Psoas muscle (tissue), 7 donors: ENCODE measurements at regions not wholly inside any gene's neighbourhood (a gene's known extent, or its start where the extent isn't known, plus 50 kb on each side); places are given as distances from the start of the nearest gene placed in this dataset.

Experiments used
- ATAC-seq, 4 donors: fragments of 200-7000 bp; cut with Tn5 transposase; one replicate each; pipeline ENCODE4 v1.9.1; 2020; ENCODE audit warnings: moderate library complexity in 3 of 4, mild to moderate bottlenecking in 2 of 4
- DNase-seq, 2 donors: peaks; one replicate each; pipeline ENCODE4 v3.0.0-alpha.2; 2020
- H3K27ac ChIP-seq: fragments of 200-600 bp; one replicate; pipeline ENCODE4 v1.8.0; 2022
- H3K27me3 ChIP-seq, 3 donors: fragments of 200-600 bp in 1 of 3; one replicate each; pipeline versions ENCODE4 v1.6.1 to v1.8.0; 2013 to 2022; ENCODE audit warnings: low read length in 2 of 3, mild to moderate bottlenecking in 2 of 3, moderate library complexity in 1 of 3; ENCODE audit not compliant: insufficient read depth in 3 of 3
- H3K36me3 ChIP-seq, 2 donors: fragments of 200-600 bp in 1 of 2; one replicate each; pipeline versions ENCODE4 v1.6.1 to v1.8.0; 2013 to 2022; ENCODE audit warnings: low read depth in 1 of 2, mild to moderate bottlenecking in 1 of 2, moderate library complexity in 1 of 2; ENCODE audit not compliant: insufficient read depth in 1 of 2
- H3K4me1 ChIP-seq: fragments of 200-600 bp; one replicate; pipeline ENCODE4 v1.8.0; 2022
- H3K4me3 ChIP-seq: fragments of 200-600 bp; one replicate; pipeline ENCODE4 v1.8.0; 2022; ENCODE audit warnings: mild to moderate bottlenecking
- H3K9me3 ChIP-seq: fragments of 200-600 bp; one replicate; pipeline ENCODE4 v1.8.0; 2022
- WGBS, 3 donors: extraction: QIAGEN DNeasy Blood & Tissue Kit; methylation state at CpG; one replicate each; pipeline versions ENCODE4 v1.1.6 to v1.1.7; 2013; 5-methylcytosine and 5-hydroxymethylcytosine counted together
- intact Hi-C, 2 donors: fragments of 100-400 bp; cut with DNase I; formaldehyde crosslinking; loops; one replicate each; pipeline versions ENCODE4 v1.11.0 to v1.14.2; 2022
- TF ChIP-seq, protein P1 (sequence below): fragments of 200-600 bp; IDR thresholded peaks from one replicate; pipeline ENCODE4 v1.8.0; 2022; ENCODE audit warnings: antibody characterized with exemption
- donor health status: healthy with polysubstance abuse.
- donor health status: DM: no; HTN: no; CAD: no; lungs with moderate emphysema.
- donor health status: Bipolar disorder and iron deficiency.
- donor health status: healthy.
- donor health status: DM: yes; HTN: yes; CAD: no.
- donor health status: DM: no; HTN: no; CAD: no.
- donor health status: DM: yes; HTN: yes; CAD: no.

DNA sequence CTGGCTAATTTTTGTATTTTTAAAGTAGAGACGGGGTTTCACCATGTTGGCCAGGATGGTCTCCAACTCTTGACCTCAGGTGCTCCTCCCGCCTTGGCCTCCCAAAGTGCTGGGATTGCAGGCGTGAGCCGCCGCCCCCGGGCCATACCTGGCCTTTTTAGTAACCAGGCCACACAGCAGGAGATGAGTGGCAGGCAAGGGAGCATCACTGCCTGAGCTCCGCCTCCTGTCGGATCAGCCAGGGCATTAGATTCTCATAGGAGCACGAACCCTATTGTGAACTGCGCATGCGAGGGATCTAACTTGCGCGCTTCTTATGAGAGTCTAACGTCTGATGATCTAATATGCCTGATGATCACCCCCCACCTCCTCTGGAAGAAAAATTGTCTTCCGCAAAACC, 308.7 kb upstream of the PRMT6 start:
- DNase-seq (peak in 1 of 2 donors; percentile 23), ATAC-seq (no peak)
- WGBS, 3 donors, result 93 to 96% (median 95%) methylated on average over 15 of the region's 15 CpGs
- H3K4me1 ChIP-seq, result no peaks in the 10 kb centered on the region
- TF ChIP-seq, protein P1, sequence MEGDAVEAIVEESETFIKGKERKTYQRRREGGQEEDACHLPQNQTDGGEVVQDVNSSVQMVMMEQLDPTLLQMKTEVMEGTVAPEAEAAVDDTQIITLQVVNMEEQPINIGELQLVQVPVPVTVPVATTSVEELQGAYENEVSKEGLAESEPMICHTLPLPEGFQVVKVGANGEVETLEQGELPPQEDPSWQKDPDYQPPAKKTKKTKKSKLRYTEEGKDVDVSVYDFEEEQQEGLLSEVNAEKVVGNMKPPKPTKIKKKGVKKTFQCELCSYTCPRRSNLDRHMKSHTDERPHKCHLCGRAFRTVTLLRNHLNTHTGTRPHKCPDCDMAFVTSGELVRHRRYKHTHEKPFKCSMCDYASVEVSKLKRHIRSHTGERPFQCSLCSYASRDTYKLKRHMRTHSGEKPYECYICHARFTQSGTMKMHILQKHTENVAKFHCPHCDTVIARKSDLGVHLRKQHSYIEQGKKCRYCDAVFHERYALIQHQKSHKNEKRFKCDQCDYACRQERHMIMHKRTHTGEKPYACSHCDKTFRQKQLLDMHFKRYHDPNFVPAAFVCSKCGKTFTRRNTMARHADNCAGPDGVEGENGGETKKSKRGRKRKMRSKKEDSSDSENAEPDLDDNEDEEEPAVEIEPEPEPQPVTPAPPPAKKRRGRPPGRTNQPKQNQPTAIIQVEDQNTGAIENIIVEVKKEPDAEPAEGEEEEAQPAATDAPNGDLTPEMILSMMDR, result no peak
- no peak overlapping the region for H3K4me3 ChIP-seq
- intact Hi-C loops, result no loop called here
- no peaks in the 10 kb centered on the region for H3K9me3 ChIP-seq
- no peak overlapping the region for H3K27ac ChIP-seq
- no peaks in the 10 kb centered on the region for H3K27me3 ChIP-seq
- no peaks in the 10 kb centered on the region for H3K36me3 ChIP-seq

DNA sequence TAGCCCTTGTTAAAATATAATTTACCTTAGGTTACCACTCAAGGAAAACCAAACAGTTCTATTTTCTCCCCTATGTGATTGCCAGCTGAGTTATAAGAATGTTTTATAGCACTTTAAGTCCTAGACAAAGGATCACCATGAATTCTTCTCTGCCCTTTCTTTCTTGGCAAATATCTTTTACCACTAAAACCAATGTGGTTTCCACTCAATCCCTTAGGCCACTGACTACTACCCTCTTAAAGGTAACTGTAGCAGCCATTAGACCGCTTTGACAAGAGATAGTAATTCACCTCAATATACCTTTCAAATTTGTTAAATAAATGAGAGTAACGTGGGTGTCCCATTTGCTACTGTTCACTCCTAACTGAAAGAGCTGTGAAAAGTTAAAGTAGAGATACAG, 307.9 kb upstream of the PRMT6 start:
- intact Hi-C loops, result no loop called here
- WGBS, 3 donors, result 57 to 71% (median 62%) methylated on average over 2 of the region's 2 CpGs
- no peaks in the 10 kb centered on the region for H3K9me3 ChIP-seq
- no peak overlapping the region for H3K4me3 ChIP-seq
- DNase-seq, result no peak
- no peaks in the 10 kb centered on the region for H3K36me3 ChIP-seq
- TF ChIP-seq, protein P1, result no peak
- no peaks in the 10 kb centered on the region for H3K27me3 ChIP-seq
- no peak overlapping the region for H3K27ac ChIP-seq
- ATAC-seq, result no peak
- no peaks in the 10 kb centered on the region for H3K4me1 ChIP-seq

DNA sequence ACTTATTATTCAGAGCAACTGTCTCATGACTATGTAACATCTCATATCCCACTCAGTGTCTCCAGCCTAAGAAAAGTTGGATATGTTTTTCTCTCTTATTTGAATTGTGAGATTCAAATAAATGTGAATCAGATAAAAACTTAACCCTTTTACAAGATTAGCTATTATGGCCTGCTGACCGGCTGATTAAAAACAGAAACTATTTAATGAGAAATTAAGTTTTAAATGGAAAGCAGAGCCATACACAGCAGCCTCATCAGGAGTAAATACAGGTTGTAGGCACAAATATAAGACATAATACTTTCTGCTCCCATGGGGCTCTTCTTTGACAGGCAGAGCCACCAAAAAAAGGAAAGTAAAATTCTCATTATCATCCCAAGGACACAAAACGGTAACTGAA, 307.0 kb upstream of the PRMT6 start:
- intact Hi-C loops, result no loop called here
- Histone ChIP-seq H3K9me3 (no peaks in the 10 kb centered on the region), H3K27me3 (no peaks in the 10 kb centered on the region), H3K4me1 (no peaks in the 10 kb centered on the region), H3K36me3 (no peaks in the 10 kb centered on the region), H3K27ac (no peak overlapping the region), H3K4me3 (no peak overlapping the region)
- DNase-seq (no peak), ATAC-seq (no peak)
- WGBS, 3 donors, result 31 to 85% (median 34%) methylated on average over 2 of the region's 2 CpGs
- TF ChIP-seq, protein P1, result no peak

DNA sequence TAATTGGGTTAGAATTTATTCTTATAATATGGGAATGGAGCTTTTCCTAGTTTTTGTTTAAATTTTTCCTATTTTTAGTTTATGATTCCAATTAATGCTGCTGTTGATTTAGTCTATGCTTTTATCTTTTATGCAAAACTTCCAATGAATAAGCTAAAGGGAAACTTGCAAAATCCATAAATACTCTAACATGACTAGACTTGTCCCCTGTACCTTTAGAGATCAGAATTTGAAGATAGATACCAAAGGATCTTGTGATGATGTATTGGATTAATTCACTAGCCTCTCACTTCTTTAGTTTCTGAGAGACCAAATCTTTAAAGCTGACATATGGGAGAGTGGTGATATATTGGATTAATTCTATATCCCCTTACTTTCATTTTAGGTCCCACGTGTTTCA, 306.6 kb upstream of the PRMT6 start:
- Histone ChIP-seq H3K27ac (no peak overlapping the region), H3K27me3 (no peaks in the 10 kb centered on the region), H3K4me1 (no peaks in the 10 kb centered on the region), H3K9me3 (no peaks in the 10 kb centered on the region), H3K36me3 (no peaks in the 10 kb centered on the region), H3K4me3 (no peak overlapping the region)
- 46 to 72% (median 55%) methylated on average over 1 of the region's 1 CpG for WGBS, 3 donors
- TF ChIP-seq, protein P1, result no peak
- ATAC-seq (no peak), DNase-seq (no peak)
- intact Hi-C loops, result no loop called here

DNA sequence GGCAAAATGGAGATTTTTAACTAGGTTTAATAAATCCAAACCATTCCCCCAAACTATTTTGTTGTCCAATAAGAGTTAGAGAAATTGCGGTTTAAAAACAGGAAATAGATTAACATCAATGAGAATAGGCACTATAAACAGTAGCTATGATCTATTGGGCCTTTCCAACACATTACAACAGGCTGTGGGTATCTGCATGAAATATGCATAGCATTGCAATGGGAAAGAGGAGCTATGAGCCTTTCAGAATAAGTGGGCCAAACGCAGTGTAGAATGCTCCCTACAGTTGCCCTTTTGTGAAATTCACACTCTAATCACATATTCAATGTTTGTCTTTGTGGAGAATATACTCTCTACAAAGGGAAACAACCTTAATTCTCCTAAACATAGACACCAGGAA, 305.5 kb upstream of the PRMT6 start:
- TF ChIP-seq, protein P1, result no peak
- H3K27ac ChIP-seq, result no peak overlapping the region
- H3K27me3 ChIP-seq, result no peaks in the 10 kb centered on the region
- no peaks in the 10 kb centered on the region for H3K36me3 ChIP-seq
- no peaks in the 10 kb centered on the region for H3K9me3 ChIP-seq
- H3K4me1 ChIP-seq, result no peaks in the 10 kb centered on the region
- intact Hi-C loops, result no loop called here
- DNase-seq (no peak), ATAC-seq (no peak)
- no peak overlapping the region for H3K4me3 ChIP-seq
- 70 to 83% (median 76%) methylated on average over 2 of the region's 2 CpGs for WGBS, 3 donors
